Right renal pelvis (tissue), 4 donors: ENCODE measurements at regions not wholly inside any gene's neighbourhood (a gene's known extent, or its start where the extent isn't known, plus 50 kb on each side); places are given as distances from the start of the nearest gene placed in this dataset.

ENCODE experiments used
- DNase-seq, 4 donors: peaks; one replicate each; pipeline ENCODE4 v3.0.0-alpha.2; 2013; ENCODE audit warnings: low read depth in 4 of 4, low spot score in 3 of 4, missing footprints in 1 of 4

DNA sequence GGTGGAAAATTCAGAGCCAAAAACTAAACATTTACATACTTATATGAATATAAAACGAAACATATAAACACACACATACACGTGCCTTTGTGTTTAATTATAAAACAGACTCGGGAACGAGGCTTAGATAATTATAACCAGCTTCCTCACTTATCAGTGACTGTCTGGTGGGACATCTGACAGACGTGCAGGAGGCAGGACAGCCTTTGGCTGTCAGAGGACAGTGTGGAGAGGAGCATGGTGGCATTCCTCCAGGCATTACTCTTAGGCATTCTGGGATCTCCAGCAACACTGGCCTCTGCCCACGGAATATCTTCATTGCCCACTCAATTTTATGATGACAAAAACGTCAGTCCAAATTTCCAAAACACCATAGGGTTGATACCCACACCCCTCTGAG lies 262.2 kb upstream of the NFE2L3 start:
- DNase-seq: no peak

DNA sequence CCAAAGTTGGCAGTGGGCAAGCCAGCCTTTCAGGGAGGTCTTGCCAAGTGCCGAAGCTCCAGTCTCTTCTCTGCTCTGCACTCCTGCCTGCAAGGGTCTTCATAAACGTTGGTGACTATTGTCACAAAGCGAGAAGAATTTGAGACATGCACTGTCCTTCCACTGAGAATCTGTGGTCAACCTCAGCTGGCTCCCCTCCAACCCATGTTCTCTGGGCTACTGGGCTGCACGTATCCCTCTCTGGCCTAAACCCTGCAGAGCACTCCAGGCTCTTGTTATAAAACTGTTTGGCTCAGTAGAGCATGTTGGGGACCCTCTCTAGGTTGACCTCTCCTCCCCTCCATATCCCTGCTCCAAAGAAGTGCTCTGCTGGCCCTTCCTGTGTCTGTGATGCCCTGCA lies 260.4 kb upstream of the NFE2L3 start:
- DNase-seq: no peak

DNA sequence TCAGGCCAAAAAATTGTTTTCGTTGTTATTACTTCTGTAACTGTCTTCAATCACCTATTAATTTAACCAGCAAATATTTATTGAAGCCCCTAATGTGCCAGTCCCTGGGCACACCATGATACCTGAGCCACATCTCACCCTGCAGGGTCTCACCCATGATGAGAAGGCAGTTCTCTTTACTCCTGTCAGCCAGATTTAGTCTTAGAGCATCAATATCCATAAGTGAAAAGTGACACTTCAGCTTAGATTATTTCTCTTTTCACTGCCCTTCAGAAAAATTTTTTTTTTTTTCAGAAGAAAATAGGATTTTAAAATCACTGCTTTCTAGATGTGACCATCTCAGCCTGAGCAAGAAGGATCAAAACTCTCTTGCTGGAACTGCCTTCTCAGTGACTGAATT lies 258.6 kb upstream of the NFE2L3 start:
- no peak for DNase-seq

DNA sequence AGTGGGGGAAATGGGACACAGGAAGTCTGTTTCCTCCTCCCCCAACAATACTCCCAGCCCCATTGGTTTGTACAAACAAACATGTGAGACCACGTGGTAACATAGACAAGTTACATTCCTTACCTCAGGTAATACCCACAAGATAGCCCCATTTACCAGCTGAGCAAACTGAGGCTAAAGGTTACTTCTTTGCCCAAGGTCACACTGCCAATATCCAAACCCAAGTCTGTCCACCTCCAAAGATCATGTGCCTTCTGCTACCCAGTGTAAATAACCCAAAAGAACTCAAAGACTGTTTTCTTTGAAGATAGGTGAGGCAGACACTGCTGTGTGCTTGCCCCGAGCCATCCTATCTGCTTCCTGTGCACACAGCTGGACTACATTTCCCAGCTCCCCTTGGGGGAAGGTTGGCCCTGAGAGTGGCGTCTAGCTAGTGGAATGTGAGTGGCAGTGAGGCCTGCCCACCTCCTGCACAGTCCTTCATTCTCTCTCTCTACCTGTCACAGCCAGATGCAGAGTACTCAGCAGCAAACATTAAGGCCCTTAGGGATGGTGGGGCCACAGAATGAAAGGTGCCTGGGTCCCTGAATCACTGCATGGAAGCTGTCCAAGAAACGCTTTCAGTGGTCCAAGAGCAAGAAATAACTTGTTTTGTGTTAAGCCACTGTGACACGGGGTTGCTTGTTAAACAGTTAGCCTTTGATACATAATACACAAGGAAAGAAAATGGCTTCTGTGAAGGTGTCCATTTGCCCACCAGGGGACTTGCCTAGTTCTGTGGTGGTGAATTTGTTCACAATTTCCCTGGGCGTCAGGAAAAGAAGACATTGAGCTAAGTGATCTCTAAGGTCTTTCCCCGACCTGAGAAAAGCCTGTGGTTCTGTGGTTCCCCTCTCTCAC lies 257.7 kb upstream of the NFE2L3 start:
- no peak for DNase-seq

DNA sequence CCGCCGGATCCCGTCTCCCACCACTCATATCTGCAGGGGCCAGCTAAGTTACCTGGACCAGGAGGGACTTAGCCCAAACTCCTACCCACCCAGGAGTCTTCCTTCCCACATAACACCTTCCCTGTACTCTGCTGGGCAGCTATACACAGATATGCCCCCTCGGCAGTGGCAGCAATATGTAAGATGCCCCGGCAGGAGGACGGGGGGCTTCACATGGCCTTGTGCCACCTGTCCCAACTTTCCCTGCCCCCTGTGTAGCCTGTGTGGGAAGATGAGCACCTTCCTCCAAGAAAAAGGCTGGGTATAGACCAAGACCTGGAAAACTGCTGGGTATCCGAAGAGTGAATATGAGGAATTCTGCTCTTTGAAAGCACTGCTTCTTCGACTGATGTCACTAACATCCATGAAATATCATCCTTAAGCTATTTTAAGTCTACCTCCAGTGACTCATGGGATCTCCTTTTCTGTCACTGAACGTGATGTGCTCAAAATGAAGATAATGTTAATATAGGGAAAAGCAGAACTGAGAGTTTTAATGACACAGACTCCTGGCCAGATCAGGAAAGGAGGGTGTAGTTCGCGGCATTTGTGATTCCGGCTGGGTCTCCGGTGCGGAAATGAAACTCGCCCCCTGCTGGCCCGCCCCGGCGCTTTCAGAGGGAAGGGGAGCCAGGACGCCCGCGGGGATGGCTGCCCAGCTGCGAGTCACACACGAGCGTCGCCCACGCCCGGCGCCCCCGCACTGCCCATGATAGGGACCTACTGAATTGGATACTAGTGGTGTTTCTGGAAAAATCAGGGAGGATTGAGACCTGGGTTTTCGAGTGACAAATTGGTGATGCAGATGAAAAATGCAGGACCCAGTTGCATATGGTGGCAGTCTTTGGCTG lies 256.9 kb upstream of the NFE2L3 start:
- DNase-seq: peak in 2 of 4 donors; percentile 48 to 60

DNA sequence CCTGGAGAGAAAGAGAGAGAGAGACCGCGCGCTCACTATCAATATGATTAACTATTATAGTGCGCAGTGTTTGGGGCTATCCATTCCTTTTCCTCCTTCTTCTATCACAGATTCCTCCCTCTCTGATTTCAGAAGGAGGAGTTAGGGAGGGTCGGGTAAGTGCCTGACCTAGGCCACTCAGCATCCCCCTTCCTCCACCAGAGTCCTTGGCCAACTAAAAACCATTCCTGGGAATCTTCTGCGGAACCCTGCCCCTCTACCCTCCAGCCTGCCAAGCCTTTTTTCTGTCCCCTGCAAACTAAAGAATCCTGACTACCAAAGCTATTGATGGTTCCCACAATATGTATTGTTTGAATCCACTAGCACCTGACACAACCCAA lies 256.2 kb upstream of the NFE2L3 start:
- DNase-seq: no peak

DNA sequence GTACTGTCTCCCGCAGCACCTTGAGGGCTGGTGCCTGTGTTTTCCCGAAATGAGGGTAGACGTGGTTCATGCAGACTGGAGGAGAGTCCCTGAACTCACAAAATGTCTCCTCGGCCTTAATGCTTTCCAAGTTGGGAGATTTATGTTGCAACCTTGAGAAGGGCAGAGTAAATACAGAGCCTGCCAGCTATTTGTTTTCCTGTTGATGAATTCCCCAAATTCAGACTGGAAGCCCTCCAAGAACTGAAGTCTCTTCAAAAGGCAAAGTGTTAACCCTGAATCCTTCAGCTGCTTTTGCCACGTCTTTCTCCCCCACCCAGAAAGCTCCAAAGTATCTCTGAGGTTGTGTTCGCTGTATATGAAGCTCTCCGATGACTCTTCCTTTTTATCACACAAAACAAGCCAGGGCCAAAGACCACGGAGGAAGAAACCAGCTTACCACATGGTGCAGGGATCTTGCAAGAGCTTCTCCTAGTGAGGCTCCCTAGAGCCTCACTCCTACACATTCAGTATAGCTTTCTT lies 254.7 kb upstream of the NFE2L3 start:
- DNase-seq: no peak

DNA sequence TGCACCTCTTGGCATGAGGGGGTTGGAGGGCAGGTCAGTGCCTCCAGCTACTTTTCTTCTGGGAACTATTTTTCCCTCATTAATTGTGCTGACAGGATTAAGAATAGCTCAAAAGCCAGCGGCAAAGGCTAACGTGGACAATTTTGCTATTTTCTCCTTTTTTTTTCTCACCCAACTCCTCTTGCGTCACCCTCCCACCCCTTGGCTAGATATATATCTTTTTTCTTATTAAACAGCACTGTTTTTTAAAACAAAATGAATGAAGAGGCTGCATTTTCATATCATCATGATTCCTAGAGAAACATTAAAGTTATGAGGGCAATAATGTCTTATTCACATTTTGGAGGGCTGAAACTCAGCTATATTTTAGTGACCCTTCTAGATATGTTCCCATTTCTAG lies 251.8 kb upstream of the NFE2L3 start:
- DNase-seq: no peak

DNA sequence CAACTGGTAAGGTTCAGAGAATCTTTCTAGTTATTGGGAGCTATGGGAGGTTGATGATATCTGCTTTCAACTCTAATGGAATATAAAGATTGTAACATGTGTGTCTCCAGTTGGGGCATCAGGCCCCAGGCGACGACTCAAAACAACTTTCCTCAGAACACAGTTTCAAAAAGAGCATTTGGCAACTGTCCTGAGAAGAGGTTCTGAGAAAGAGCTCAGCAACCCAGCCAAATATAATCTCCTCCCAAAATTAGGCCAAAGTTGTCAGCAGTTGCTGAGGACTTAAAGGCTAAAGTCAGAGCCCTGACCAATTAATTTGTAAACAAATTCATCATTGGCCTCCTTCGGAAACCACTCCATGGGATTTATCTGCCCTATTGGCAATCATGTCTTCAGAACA lies 251.1 kb upstream of the NFE2L3 start:
- DNase-seq: no peak

DNA sequence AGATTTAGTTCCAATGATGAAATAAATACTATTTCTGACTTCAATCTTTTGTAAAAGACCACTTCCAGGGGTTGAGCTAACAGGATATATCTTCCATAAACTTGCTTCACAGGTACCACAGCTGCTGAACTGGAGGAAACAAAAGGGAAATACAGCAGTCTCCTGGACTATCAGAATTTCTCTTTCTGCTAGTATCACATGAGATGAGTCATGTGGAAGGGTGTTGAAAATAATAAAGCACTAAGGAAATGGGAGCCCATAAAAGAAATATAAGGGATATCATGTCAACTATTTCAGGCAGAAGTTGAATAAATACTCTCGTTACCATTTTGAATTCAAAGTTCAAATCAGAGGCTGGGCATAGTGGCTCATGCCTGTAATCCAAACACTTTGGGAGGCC lies 250.3 kb upstream of the NFE2L3 start:
- DNase-seq: no peak

DNA sequence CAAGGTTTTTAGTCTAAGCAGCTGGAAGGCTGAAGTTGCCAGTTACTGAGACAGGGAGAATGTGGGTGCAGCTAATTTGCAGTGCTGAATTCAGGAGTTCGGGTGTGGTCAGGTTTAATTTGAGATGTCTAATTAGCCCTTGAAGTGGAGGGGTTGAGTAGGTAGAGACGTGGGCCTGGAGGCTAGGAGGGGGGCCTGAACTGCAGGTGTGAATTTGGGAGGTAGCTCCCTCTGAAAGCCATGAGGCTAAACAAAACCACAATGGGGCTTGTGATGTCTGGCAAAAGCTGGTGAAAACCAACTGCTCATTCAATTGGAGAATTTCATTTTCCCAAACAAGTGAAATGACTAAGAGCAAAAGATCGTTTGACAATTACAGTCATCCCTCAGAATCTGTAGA lies 246.0 kb upstream of the NFE2L3 start:
- DNase-seq: no peak

DNA sequence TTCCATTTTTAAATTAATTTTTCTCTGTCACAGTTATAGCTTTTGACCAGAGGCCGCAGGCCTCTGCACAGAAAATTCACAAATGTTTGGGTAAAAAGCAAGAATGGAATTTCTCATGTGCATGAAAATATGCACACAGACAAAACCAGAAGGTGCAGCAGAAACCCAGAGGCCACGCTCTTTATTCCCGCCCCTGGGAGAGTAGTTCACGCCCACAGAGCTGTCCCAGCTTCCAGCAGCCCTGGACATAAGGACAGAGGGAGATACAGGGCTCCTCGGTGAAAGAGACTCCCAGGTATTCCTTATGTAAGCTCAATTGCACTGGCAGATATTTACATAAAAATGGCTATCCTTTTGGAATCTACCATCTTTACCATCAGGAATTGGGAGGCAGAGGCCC lies 245.2 kb upstream of the NFE2L3 start:
- DNase-seq: no peak

DNA sequence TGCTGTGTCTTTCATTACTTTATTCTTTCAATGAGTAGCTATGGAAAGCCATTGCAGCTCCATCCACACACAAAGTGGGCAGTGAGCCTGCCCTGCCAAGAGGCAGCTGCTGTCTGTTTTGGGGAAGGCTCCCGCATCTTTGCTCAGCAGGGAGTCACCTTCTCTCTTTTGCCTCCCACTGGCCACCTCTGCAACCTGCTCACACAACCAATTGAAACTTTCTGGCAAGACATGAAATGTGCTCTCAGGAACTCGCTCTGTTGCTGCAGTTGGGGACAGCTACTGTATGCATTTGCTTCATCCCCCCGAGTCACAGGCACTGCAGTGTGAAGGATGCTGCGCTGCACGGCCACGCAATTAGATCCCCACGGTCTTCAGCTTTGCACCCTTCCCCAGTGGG lies 244.8 kb upstream of the NFE2L3 start:
- no peak for DNase-seq

DNA sequence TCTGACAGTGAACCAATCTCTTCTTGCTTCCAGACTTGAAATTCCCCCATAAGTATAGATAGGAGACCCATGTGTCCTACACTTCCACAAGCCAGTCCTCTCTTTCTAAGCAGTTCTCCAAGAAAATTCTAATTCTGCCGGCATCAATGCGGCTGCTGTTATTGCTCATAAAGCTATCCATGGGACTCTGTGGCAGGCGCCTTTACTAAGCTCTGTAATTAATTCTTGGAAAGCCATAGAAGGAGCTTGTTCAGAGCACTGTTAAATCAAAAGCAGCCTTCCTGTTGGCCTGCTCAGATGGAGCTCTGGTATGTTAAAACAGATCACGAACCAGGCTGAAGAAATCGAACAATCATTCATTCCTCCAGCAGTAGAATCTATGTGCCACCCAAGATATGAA lies 244.3 kb upstream of the NFE2L3 start:
- no peak for DNase-seq

DNA sequence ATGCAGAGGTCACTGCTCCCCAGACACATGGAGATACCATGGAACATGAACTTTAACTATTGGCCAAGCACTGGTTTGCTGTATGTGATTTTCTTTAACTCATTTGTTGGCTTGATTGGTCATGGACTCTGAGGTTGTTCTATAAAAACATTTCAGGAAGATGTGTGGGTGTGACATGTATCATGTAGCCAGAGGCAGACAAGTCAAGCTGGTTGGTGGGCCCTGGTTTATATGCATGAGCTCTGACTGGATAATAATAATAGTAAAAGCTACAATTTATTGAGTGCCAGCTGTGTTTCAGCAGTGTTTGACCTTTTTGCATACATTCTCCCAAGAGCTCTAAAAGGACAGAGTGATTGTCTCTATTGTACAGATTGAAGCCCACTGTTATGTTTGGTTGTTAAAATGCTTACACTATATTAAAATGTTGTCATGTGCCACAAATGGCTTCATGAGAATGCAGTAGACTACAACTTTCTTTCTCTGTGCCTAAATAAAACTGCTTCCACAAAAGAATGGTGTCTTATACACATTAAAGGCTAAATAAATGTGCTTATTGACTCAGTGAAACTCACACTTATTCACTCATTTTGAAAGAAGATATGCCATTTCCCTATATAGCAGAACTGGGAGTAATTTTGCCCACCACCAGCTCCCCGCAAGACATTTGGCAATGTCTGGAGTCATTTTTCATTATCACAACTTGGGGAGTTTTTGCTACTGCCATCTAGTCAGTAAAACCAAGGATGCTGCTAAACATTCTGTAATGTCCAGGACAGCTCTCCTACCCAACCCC lies 243.6 kb upstream of the NFE2L3 start:
- no peak for DNase-seq

DNA sequence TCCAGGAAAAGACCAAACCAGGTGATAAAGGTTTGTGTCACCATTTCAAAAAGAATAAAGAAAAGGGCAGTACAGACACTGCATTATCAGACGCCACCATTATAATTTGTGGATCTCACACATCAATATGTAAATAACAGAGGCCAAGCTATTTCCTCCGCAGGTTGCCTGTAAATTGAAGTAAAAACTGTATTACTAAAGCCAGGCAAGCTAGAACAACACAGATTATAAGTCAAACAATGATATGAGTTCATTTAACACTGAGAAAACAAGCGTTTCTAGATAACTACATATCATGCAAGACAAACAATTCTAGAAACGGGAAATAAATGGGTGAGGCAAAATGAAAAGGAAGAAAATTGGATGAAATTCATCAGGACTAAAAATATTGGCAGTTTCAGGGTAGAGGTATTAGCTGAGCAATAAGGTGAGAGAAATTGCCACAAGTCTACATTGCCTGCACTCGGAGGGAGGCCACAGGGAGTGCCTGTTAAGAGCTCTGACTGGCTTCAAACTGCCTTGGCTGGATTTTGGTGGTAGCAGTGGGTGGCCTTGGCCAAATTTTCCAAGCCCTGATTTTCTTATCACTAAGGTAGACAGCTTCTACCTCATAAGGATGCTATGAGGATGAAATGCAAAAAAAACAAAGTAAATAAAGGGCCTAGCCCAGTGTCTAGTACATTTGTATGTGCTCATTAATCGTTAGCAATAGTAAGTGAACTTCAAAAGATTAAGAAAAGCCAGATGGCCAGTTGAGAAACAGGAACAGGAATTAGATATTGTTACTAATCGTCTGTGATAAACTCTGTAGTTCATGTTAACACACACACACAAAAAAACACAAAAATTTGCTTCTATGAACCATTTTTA lies 240.0 kb upstream of the NFE2L3 start:
- DNase-seq: no peak

DNA sequence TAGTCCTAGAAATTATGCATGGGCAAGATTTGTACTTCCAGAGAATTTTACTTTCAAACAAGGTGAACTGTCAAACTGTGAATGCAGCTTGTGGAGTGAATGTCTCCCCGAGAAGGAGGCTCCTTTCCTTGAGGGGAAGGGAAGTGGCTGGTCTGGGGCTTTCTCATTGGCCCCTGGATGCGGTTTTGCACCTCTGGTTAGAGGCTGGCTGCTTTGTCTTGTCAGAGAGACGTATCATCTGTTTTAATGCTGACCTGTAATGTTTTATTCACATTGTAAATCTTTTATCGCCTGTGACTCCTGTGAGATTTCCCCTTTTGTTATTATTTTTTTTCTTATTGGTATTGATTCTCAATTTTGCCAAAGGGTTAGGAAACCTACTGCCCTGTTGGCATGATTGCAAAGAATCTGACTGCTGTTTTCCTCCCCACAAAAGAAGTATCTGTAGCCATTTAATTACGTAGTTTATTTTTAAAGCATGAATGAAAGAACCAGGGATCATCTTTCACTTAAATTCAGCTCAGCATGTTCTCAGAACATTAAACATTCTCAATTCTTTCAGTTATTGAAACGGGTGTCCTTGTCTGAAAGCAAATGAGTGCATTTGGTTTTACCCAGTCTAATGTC lies 238.3 kb upstream of the NFE2L3 start:
- DNase-seq: no peak

DNA sequence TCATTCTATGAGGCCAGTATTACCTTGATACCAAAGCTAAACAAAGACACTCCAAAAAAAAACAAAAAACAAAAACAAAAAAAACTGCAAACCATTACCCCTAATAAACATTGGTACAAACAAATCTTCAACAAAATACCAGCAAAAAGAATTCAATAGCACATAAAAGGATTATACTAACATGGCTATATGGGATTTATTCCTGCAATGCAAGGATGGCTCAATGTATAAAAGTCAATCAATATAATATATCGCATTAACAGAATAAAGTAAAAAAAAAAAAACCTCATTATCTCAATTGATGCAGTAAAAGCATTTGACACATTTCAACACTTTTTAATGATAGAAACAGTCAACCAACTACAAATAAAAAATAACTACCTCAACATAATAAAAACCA lies 233.3 kb upstream of the NFE2L3 start:
- no peak for DNase-seq

DNA sequence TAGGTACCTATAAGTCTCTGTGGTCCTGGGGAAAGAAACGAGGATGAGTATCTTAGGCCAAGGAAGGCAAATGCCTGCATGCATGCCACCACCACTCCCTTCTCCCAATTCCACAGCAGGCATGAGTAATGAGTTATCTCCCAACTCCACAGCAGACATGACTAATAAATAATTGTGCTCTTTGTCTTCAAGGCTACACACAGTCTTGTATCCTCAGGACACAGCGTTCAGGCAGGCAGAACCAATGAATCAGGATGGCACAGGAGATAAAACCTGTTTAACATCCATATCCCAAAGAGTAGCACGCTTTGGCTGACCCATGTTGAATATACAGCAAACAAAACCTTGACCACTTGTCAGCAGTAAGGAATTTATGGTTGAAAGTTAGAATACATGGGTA lies 229.7 kb upstream of the NFE2L3 start:
- DNase-seq: no peak
